HT1080 (cell line): ENCODE measurements at regions not wholly inside any gene's neighbourhood (a gene's known extent, or its start where the extent isn't known, plus 50 kb on each side); places are given as distances from the start of the nearest gene placed in this dataset.
"Not testable (repeated sequence)": the region's sequence is repeated elsewhere in the genome, so short reads cannot be mapped to it uniquely, and the experiment has no call there.

Experiments
- DNase-seq: peaks from one replicate; pipeline ENCODE4 v3.0.0-alpha.2; 2015; ENCODE audit warnings: low read depth

- DNase-seq: no peak
Measured at GRCh38 chr2:3037196-3038194, 340.1 kb downstream of the EIPR1 start.

- no peak for DNase-seq
Measured at GRCh38 chr2:3036432-3037125, 341.0 kb downstream of the EIPR1 start.

GRCh38 chr2:3035385-3036050 is 342.1 kb downstream of the EIPR1 start:
- no peak for DNase-seq

GRCh38 chr2:3034856-3035255 is 342.8 kb downstream of the EIPR1 start:
- DNase-seq: no peak

GRCh38 chr2:3034396-3034795 is 343.2 kb downstream of the EIPR1 start:
- DNase-seq: no peak

- DNase-seq: no peak
Measured at GRCh38 chr2:3033315-3033714, 344.3 kb downstream of the EIPR1 start.

GRCh38 chr2:3030791-3031190 is 346.8 kb downstream of the EIPR1 start:
- not testable (repeated sequence) for DNase-seq

GRCh38 chr2:3025984-3026383 is 351.6 kb downstream of the EIPR1 start:
- no peak for DNase-seq

GRCh38 chr2:3025261-3025660 is 352.4 kb downstream of the EIPR1 start:
- no peak for DNase-seq

- no peak for DNase-seq
Measured at GRCh38 chr2:3024401-3024935, 353.1 kb downstream of the EIPR1 start.

GRCh38 chr2:3023531-3023930 is 354.1 kb downstream of the EIPR1 start:
- no peak for DNase-seq

GRCh38 chr2:3022841-3023372 is 354.7 kb downstream of the EIPR1 start:
- DNase-seq: peak; percentile 45

- no peak for DNase-seq
Measured at GRCh38 chr2:3021720-3022119, 355.9 kb downstream of the EIPR1 start.

GRCh38 chr2:3010001-3010400 is 367.6 kb downstream of the EIPR1 start:
- no peak for DNase-seq

GRCh38 chr2:3009483-3009882 is 368.1 kb downstream of the EIPR1 start:
- DNase-seq: no peak

- no peak for DNase-seq
Measured at GRCh38 chr2:3009005-3009404, 368.6 kb downstream of the EIPR1 start.

GRCh38 chr2:3008561-3008960 is 369.1 kb downstream of the EIPR1 start:
- DNase-seq: no peak

- no peak for DNase-seq
Measured at GRCh38 chr2:3007135-3007534, 370.5 kb downstream of the EIPR1 start.

GRCh38 chr2:3005859-3006501 is 371.6 kb downstream of the EIPR1 start:
- no peak for DNase-seq

GRCh38 chr2:3001615-3002560 is 375.7 kb downstream of the EIPR1 start:
- no peak for DNase-seq
